ENCODE measurements at regions not wholly inside any gene's neighbourhood (a gene's known extent, or its start where the extent isn't known, plus 50 kb on each side); places are given as distances from the start of the nearest gene placed in this dataset.

GRCh38 chr6:74534465-74535211 is 671.2 kb downstream of the COL12A1 start (continued):
- TF ChIP-seq NFKB2 (CRISPR knock-in tag; IDR thresholded peaks at IDR 0.05; ENCODE audit: borderline replicate concordance) (no peak), ZNF780A (CRISPR knock-in tag; IDR thresholded peaks at IDR 0.05) (no peak), HIVEP1 (CRISPR knock-in tag; IDR thresholded peaks at IDR 0.05) (no peak), ZFP62 (CRISPR knock-in tag; IDR thresholded peaks at IDR 0.05) (no peak), PHF8 (CRISPR knock-in tag; IDR thresholded peaks at IDR 0.05) (no peak), TMF1 (CRISPR knock-in tag; IDR thresholded peaks at IDR 0.05; ENCODE audit: low read depth) (no peak), BRD4 (CRISPR knock-in tag; IDR thresholded peaks at IDR 0.05) (no peak), KDM5A (IDR thresholded peaks at IDR 0.05; ENCODE audit: borderline replicate concordance, low read length) (no peak), ARID2 (CRISPR knock-in tag; IDR thresholded peaks at IDR 0.05; ENCODE audit: borderline replicate concordance) (no peak), NFIB (CRISPR knock-in tag; IDR thresholded peaks at IDR 0.05; ENCODE audit: borderline replicate concordance) (no peak), SNRNP70 (IDR thresholded peaks at IDR 0.05; ENCODE audit: low read depth, low read length) (no peak), GRHL1 (CRISPR knock-in tag; conservative IDR thresholded peaks at IDR 0.05) (no peak), ZNF652 (CRISPR knock-in tag; IDR thresholded peaks at IDR 0.05; ENCODE audit: borderline replicate concordance, low read depth) (peak; percentile 97), ZBTB7A (CRISPR knock-in tag; IDR thresholded peaks at IDR 0.05) (no peak), EZH2 (conservative IDR thresholded peaks at IDR 0.05; ENCODE audit: low read depth, low read length) (no peak), SPEN (CRISPR knock-in tag; IDR thresholded peaks at IDR 0.05; ENCODE audit: low read depth) (no peak), ZNF280B (CRISPR knock-in tag; IDR thresholded peaks at IDR 0.05; ENCODE audit: borderline replicate concordance) (no peak), GPN1 (CRISPR knock-in tag; IDR thresholded peaks at IDR 0.05; ENCODE audit: borderline replicate concordance) (no peak), CERS6 (CRISPR knock-in tag; IDR thresholded peaks at IDR 0.05) (no peak), NFAT5 (CRISPR knock-in tag; IDR thresholded peaks at IDR 0.05) (no peak), ZNF572 (CRISPR knock-in tag; IDR thresholded peaks at IDR 0.05) (no peak), ZBTB7B (CRISPR knock-in tag; IDR thresholded peaks at IDR 0.05) (peak; percentile 83; the same call in 1 of the 2 replicates)

Data from HepG2 (cell line).